HUES48 (cell line): ENCODE measurements at regions not wholly inside any gene's neighbourhood (a gene's known extent, or its start where the extent isn't known, plus 50 kb on each side); places are given as distances from the start of the nearest gene placed in this dataset.

Experiments
- H3K27ac ChIP-seq: one replicate; pipeline ENCODE4 v1.7.0; 2013; ENCODE audit warnings: low read depth, low read length, inconsistent platforms
- H3K27me3 ChIP-seq: 2 replicates; pipeline ENCODE4 v1.6.1; 2013; ENCODE audit warnings: mild to moderate bottlenecking, low read length; ENCODE audit not compliant: control insufficient read depth, insufficient read depth
- H3K36me3 ChIP-seq: 2 replicates; pipeline ENCODE4 v1.6.1; 2013; ENCODE audit warnings: low read length; ENCODE audit not compliant: control insufficient read depth, insufficient read depth
- H3K4me1 ChIP-seq: 2 replicates; pipeline ENCODE4 v1.6.1; 2013; ENCODE audit warnings: mild to moderate bottlenecking, low read length; ENCODE audit not compliant: control insufficient read depth, insufficient read depth
- H3K4me3 ChIP-seq: 2 replicates; pipeline ENCODE4 v1.5.1; 2013; ENCODE audit warnings: mild to moderate bottlenecking, low read depth, low read length
- H3K9ac ChIP-seq: 2 replicates; pipeline ENCODE4 v1.6.1; 2013; ENCODE audit warnings: mild to moderate bottlenecking, low read depth, low read length, moderate library complexity
- H3K9me3 ChIP-seq: 2 replicates; pipeline ENCODE4 v1.6.1; 2013; ENCODE audit warnings: low read length; ENCODE audit not compliant: control insufficient read depth, insufficient read depth

- H3K4me1 ChIP-seq = no peaks in the 10 kb centered on the region
- H3K36me3 ChIP-seq = no peaks in the 10 kb centered on the region
- no peaks in the 10 kb centered on the region for H3K9me3 ChIP-seq
- H3K27ac ChIP-seq = no peak overlapping the region
- H3K9ac ChIP-seq = no peak overlapping the region
- H3K27me3 ChIP-seq = no peaks in the 10 kb centered on the region
- no peak overlapping the region for H3K4me3 ChIP-seq
Measured at GRCh38 chr5:126248611-126249010, 174.6 kb upstream of the GRAMD2B start.

DNA sequence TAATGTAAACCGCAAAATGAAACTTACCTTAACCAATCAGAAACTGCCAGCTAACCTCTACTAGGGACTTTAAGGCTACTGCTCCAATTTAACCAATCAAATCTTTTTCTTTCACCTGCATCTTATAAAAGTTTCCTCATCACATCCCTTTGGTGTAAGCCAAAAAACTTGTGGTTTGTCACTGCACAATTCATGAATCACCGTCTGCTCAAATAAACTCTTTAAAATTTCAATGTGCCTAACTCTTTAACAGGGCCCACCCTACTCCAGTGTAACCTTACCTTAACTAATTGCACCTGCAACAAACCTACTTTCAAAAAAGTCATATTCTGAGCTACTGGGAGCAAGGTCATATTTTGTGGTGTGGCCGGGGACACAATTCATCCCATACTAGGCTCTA lies 172.2 kb upstream of the GRAMD2B start:
- Histone ChIP-seq H3K9me3 (no peaks in the 10 kb centered on the region), H3K9ac (no peak overlapping the region), H3K4me3 (no peak overlapping the region), H3K4me1 (no peaks in the 10 kb centered on the region), H3K27me3 (no peaks in the 10 kb centered on the region), H3K27ac (no peak overlapping the region), H3K36me3 (no peaks in the 10 kb centered on the region)

- no peaks in the 10 kb centered on the region for H3K27me3 ChIP-seq
- H3K36me3 ChIP-seq = no peaks in the 10 kb centered on the region
- H3K9me3 ChIP-seq = no peaks in the 10 kb centered on the region
- H3K4me3 ChIP-seq = no peak overlapping the region
- H3K4me1 ChIP-seq = no peaks in the 10 kb centered on the region
- no peak overlapping the region for H3K9ac ChIP-seq
- no peak overlapping the region for H3K27ac ChIP-seq
Measured at GRCh38 chr5:126253406-126253805, 169.8 kb upstream of the GRAMD2B start.

- H3K9ac ChIP-seq = no peak overlapping the region
- peaks cover 4% of the 10 kb centered on the region for H3K4me1 ChIP-seq
- no peaks in the 10 kb centered on the region for H3K36me3 ChIP-seq
- H3K27me3 ChIP-seq = no peaks in the 10 kb centered on the region
- H3K27ac ChIP-seq = no peak overlapping the region
- no peak overlapping the region for H3K4me3 ChIP-seq
- no peaks in the 10 kb centered on the region; the same call in 1 of the 2 replicates for H3K9me3 ChIP-seq
Measured at GRCh38 chr5:126263591-126264184, 159.5 kb upstream of the GRAMD2B start.

DNA sequence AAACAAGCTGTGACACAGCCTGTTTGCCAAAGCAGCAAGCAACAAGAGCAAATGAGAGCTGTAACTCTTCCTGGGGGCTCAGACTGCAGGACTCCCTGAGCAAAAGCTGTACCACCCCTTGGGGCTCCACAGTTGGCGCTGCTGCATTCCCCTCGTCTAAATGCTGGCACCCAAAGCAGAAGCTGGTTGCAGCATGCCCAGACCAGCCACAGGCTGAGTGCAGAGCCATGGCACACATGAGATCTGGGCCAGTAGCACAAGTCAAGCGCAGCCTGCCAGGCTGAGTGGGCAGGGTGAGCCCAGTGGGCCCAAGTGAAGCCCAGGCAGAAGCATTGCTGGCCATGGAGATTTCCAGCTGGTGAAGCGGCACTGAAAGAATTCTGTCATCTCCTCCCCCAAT lies 157.3 kb upstream of the GRAMD2B start:
- no peak overlapping the region for H3K27ac ChIP-seq
- peaks cover 4% of the 10 kb centered on the region for H3K4me1 ChIP-seq
- no peak overlapping the region for H3K9ac ChIP-seq
- no peaks in the 10 kb centered on the region for H3K36me3 ChIP-seq
- H3K4me3 ChIP-seq = no peak overlapping the region
- no peaks in the 10 kb centered on the region for H3K9me3 ChIP-seq
- H3K27me3 ChIP-seq = no peaks in the 10 kb centered on the region

DNA sequence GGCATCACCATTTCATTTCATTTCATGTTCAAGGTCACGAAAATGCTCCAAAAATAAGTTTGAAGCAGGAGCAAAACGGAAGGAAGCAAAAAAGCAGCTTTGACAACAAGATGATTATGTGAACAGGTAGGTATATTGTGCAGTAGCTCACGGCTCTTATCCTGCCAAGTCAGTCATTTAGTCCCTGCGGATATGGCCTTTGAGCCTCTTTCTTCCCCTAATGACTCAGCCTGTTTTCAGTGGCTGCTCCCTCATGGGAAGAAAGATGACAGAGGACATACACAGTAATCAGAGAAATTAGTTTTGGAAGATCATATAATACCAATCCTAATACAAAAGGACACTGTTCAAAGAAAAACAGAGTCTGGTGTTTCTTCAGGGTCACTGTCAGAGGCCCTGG lies 155.8 kb upstream of the GRAMD2B start:
- H3K36me3 ChIP-seq = no peaks in the 10 kb centered on the region
- no peaks in the 10 kb centered on the region for H3K9me3 ChIP-seq
- H3K27me3 ChIP-seq = no peaks in the 10 kb centered on the region
- no peak overlapping the region for H3K4me3 ChIP-seq
- H3K9ac ChIP-seq = no peak overlapping the region
- H3K4me1 ChIP-seq = peaks cover 4% of the 10 kb centered on the region
- no peak overlapping the region for H3K27ac ChIP-seq

GRCh38 chr5:126268697-126269315 lies 154.4 kb upstream of the GRAMD2B start:
- H3K9me3 ChIP-seq = no peaks in the 10 kb centered on the region
- no peak overlapping the region for H3K27ac ChIP-seq
- no peak overlapping the region for H3K4me3 ChIP-seq
- H3K36me3 ChIP-seq = no peaks in the 10 kb centered on the region
- peaks cover 3% of the 10 kb centered on the region for H3K4me1 ChIP-seq
- H3K9ac ChIP-seq = no peak overlapping the region
- H3K27me3 ChIP-seq = no peaks in the 10 kb centered on the region

DNA sequence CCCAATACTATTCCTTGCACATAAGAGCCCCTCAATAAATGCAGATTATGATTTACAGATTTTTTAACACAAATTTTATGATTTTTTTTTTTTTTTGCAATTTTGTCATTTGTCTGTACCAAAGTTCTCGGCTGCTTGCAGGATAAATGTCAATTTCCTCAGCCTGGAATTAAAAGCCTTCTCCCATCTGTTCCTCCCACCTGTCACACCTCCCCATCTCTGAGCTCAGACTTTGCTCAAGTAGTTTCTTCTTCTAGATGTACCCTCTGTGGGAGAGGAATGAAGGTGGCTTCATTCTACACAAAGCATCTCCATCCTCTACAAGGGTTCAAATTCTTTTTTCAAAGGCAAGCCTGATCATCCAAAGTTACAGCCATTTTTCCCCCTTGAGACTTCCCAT lies 153.7 kb upstream of the GRAMD2B start:
- Histone ChIP-seq H3K36me3 (no peaks in the 10 kb centered on the region), H3K4me1 (no peaks in the 10 kb centered on the region), H3K27me3 (no peaks in the 10 kb centered on the region), H3K4me3 (no peak overlapping the region), H3K27ac (no peak overlapping the region), H3K9ac (no peak overlapping the region), H3K9me3 (no peaks in the 10 kb centered on the region)

GRCh38 chr5:126271141-126271540 lies 152.1 kb upstream of the GRAMD2B start:
- no peak overlapping the region for H3K9ac ChIP-seq
- H3K36me3 ChIP-seq = no peaks in the 10 kb centered on the region
- no peaks in the 10 kb centered on the region for H3K4me1 ChIP-seq
- no peak overlapping the region for H3K27ac ChIP-seq
- no peaks in the 10 kb centered on the region for H3K9me3 ChIP-seq
- no peaks in the 10 kb centered on the region for H3K27me3 ChIP-seq
- no peak overlapping the region for H3K4me3 ChIP-seq

GRCh38 chr5:126274076-126274762 lies 149.0 kb upstream of the GRAMD2B start:
- no peaks in the 10 kb centered on the region for H3K36me3 ChIP-seq
- no peak overlapping the region for H3K9ac ChIP-seq
- no peaks in the 10 kb centered on the region for H3K9me3 ChIP-seq
- H3K27ac ChIP-seq = no peak overlapping the region
- H3K4me3 ChIP-seq = no peak overlapping the region
- no peaks in the 10 kb centered on the region for H3K4me1 ChIP-seq
- H3K27me3 ChIP-seq = no peaks in the 10 kb centered on the region

DNA sequence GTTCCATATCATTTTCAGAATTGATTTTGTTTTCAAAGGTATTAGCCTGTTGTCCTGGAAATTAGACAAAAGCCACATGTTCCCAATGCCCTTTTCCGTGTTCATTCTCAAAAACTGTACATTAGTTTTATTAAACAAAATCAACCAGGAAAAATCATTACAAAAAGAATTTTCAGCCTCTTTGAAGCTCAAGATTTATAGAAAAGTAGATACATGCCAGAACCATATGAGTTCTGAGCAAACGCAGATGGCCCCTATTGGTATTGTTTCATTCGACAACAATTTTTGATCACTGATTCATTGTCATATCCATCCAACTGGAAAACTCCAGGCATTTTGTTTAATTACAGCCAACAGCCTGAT lies 148.5 kb upstream of the GRAMD2B start:
- H3K27me3 ChIP-seq = no peaks in the 10 kb centered on the region
- no peaks in the 10 kb centered on the region for H3K36me3 ChIP-seq
- H3K4me3 ChIP-seq = no peak overlapping the region
- no peak overlapping the region for H3K27ac ChIP-seq
- H3K4me1 ChIP-seq = no peaks in the 10 kb centered on the region
- H3K9ac ChIP-seq = no peak overlapping the region
- H3K9me3 ChIP-seq = no peaks in the 10 kb centered on the region
